H1 (cell line): ENCODE measurements at regions not wholly inside any gene's neighbourhood (a gene's known extent, or its start where the extent isn't known, plus 50 kb on each side); places are given as distances from the start of the nearest gene placed in this dataset.

Source experiments
- KDM4A ChIP-seq: IDR thresholded peaks from one replicate; pipeline ENCODE4 v1.7.1; 2012; ENCODE audit warnings: low read depth, mild to moderate bottlenecking, moderate library complexity, low read length, inconsistent platforms; ENCODE audit not compliant: severe bottlenecking
- TF ChIP-seq, protein P1 (sequence below): IDR thresholded peaks from 2 replicates; pipeline ENCODE4 v1.6.1; 2011; ENCODE audit warnings: low read length, improper control_type of control experiment

DNA sequence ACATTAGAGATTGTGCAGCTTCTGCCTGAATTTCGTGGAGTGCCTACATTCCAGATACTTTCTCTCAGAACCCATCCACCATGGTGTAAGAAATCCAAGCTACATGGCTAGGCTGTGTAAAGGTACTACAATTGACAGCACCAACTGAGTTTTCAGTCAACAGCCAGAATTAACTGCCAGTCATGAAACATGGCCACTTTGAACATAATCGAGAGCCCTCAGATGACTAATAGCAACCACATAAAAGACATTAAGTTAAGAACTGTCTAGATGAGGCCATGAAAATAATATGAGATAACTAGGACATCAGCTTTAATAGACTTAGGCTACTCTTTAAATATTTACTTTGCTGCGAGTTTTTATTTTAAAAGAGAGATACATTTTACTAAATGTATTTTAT lies 1106.8 kb upstream of the LRRTM3 start (continued):
- TF ChIP-seq, protein P1, sequence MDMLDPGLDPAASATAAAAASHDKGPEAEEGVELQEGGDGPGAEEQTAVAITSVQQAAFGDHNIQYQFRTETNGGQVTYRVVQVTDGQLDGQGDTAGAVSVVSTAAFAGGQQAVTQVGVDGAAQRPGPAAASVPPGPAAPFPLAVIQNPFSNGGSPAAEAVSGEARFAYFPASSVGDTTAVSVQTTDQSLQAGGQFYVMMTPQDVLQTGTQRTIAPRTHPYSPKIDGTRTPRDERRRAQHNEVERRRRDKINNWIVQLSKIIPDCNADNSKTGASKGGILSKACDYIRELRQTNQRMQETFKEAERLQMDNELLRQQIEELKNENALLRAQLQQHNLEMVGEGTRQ, result no peak
- TF ChIP-seq KDM4A, result no peak
